Transverse colon (tissue), 4 donors: ENCODE measurements at regions not wholly inside any gene's neighbourhood (a gene's known extent, or its start where the extent isn't known, plus 50 kb on each side); places are given as distances from the start of the nearest gene placed in this dataset.

Source experiments
- DNase-seq: peaks from one replicate; pipeline ENCODE4 v3.0.0-alpha.2; 2019
- H3K27ac ChIP-seq, 4 donors: fragments of 200-600 bp; sonication (generic); 2 replicates each; pipeline ENCODE4 v1.5.1; 2016 to 2018; ENCODE audit warnings: inconsistent platforms in 4 of 4
- H3K27me3 ChIP-seq: fragments of 200-600 bp; sonication (generic); 2 replicates; pipeline ENCODE4 v1.5.1; 2017; ENCODE audit warnings: inconsistent platforms
- H3K36me3 ChIP-seq, 4 donors: fragments of 200-600 bp; sonication (generic); 2 replicates each; pipeline ENCODE4 v1.5.1; 2017 to 2019; ENCODE audit warnings: inconsistent platforms in 4 of 4
- H3K4me1 ChIP-seq, 4 donors: fragments of 200-600 bp; sonication (generic); 2 replicates each; pipeline ENCODE4 v1.5.1; 2017 to 2020; ENCODE audit warnings: inconsistent platforms in 4 of 4
- H3K4me3 ChIP-seq, 4 donors: fragments of 200-600 bp; sonication (generic); 1 replicate in 1 of 4; 2 replicates in 3 of 4; pipeline versions ENCODE4 v1.5.1 to v1.6.1; 2017 to 2019; ENCODE audit warnings: inconsistent platforms in 4 of 4
- H3K9me3 ChIP-seq, 2 donors: fragments of 200-600 bp; sonication (generic); 2 replicates each; pipeline ENCODE4 v1.5.1; 2017 to 2019; ENCODE audit warnings: inconsistent platforms in 2 of 2
- EP300 ChIP-seq: sonication (generic); formaldehyde crosslinking; IDR thresholded peaks from one replicate; pipeline ENCODE4 v1.6.1; 2017; ENCODE audit warnings: antibody characterized with exemption, low read depth
- POLR2A ChIP-seq: fragments of 450-650 bp; IDR thresholded peaks from one replicate; pipeline ENCODE4 v1.6.1; 2016; ENCODE audit warnings: antibody characterized with exemption, mild to moderate bottlenecking, moderate library complexity
- POLR2AphosphoS5 ChIP-seq, 3 donors: sonication (generic); formaldehyde crosslinking; IDR thresholded peaks; one replicate each; pipeline ENCODE4 v1.6.1; 2016; ENCODE audit warnings: antibody characterized with exemption in 3 of 3
- WGBS, 2 donors: methylation state at CpG; one replicate each; pipeline ENCODE4 v1.1.5; 2018; ENCODE audit warnings: low coverage in 1 of 2; 5-methylcytosine and 5-hydroxymethylcytosine counted together
- in situ Hi-C, 4 donors: fragments of 200-750 bp; cut with MboI; loops; one replicate each; pipeline versions ENCODE4 v1.15.0 to v1.15.1; 2017; ENCODE audit warnings: low sequenced_read_pairs in 3 of 4, low pct_ligation_motif_present in 1 of 4, low pct_unique_long_range_greater_than_20kb in 1 of 4
- intact Hi-C: fragments of 100-400 bp; cut with DNase I; formaldehyde crosslinking; loops from one replicate; pipeline ENCODE4 v1.15.1; 2023; ENCODE audit warnings: low total_unique reads
- TF ChIP-seq, protein P1 (sequence below), 5 experiments: fragments of 200-600 bp in 3 of 5; fragments of 450-650 bp in 2 of 5; sonication (generic) in 3 of 5; IDR thresholded peaks; 1 replicate in 2 of 5; 2 replicates in 3 of 5; pipeline ENCODE4 v1.5.1; 2016 to 2017; ENCODE audit warnings: antibody characterized with exemption in 5 of 5, inconsistent platforms in 3 of 5, mild to moderate bottlenecking in 2 of 5, moderate library complexity in 1 of 5

DNA sequence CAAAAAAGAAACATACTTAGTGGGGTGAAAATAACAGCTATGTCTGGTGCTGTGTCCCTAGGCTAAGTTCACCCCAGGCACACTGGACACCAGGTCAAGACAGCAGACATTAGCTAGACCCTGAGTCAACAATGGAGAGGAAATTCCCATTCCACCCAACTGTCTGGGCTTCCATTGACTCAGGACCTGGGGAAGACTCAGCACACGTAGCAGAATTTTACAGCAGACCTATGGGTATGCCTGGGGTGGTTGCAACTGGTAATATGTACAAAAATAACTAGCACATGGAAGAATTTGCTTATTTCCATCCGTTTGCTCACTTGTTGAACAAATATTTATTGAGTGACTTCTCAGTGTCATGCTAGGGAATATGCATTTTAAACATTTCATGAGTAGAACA, 117.0 kb downstream of the GAS1 start:
- Histone ChIP-seq H3K9me3 (no peaks in the 10 kb centered on the region), H3K27ac (no peak overlapping the region), H3K27me3 (no peaks in the 10 kb centered on the region), H3K4me1 (no peaks in the 10 kb centered on the region), H3K4me3 (no peak overlapping the region), H3K36me3 (no peaks in the 10 kb centered on the region)
- intact Hi-C loops (no loop called here), in situ Hi-C loops (no loop called here)
- no peak for DNase-seq
- WGBS, 2 donors, result 0 to 47% methylated on average over 1 to 2 of the region's 2 CpGs
- TF ChIP-seq POLR2A (no peak), EP300 (no peak), POLR2AphosphoS5 (IDR thresholded peaks at IDR 0.05) (no peak)
- TF ChIP-seq, protein P1, sequence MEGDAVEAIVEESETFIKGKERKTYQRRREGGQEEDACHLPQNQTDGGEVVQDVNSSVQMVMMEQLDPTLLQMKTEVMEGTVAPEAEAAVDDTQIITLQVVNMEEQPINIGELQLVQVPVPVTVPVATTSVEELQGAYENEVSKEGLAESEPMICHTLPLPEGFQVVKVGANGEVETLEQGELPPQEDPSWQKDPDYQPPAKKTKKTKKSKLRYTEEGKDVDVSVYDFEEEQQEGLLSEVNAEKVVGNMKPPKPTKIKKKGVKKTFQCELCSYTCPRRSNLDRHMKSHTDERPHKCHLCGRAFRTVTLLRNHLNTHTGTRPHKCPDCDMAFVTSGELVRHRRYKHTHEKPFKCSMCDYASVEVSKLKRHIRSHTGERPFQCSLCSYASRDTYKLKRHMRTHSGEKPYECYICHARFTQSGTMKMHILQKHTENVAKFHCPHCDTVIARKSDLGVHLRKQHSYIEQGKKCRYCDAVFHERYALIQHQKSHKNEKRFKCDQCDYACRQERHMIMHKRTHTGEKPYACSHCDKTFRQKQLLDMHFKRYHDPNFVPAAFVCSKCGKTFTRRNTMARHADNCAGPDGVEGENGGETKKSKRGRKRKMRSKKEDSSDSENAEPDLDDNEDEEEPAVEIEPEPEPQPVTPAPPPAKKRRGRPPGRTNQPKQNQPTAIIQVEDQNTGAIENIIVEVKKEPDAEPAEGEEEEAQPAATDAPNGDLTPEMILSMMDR (IDR thresholded peaks at IDR 0.05), result no peak

DNA sequence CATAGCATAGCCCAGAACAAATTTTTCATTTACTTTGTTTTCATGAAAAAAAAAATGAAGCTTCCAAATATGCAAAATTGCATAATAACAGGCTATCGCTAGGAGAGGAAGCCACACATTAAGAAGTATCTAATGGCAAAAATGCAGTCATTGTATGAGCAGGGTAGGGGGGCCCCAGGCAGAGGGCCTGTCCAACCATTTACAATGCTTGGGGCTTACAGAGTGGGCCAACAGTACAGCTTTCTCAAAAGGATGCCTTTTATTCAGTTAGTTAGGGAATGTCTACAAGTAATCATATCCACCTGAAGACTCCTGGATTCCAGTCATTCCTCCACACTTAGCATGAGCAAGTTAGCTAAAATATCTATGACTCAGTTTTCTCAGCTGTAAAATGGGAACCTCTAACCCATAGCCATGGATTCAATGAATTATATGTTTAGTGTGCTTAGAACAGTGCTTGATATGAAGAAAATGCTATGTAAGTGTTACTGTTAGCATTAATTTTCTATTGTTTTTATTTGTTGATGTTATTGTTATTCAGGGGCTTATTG, 117.7 kb downstream of the GAS1 start:
- intact Hi-C loops, result no loop called here
- no peaks in the 10 kb centered on the region for H3K36me3 ChIP-seq
- DNase-seq, result no peak
- no peaks in the 10 kb centered on the region for H3K27me3 ChIP-seq
- TF ChIP-seq POLR2A (no peak), EP300 (no peak), POLR2AphosphoS5 (IDR thresholded peaks at IDR 0.05) (no peak)
- TF ChIP-seq, protein P1 (IDR thresholded peaks at IDR 0.05), result no peak
- in situ Hi-C loops, result no loop called here
- H3K4me3 ChIP-seq, result no peak overlapping the region
- no peaks in the 10 kb centered on the region for H3K4me1 ChIP-seq
- H3K27ac ChIP-seq, result no peak overlapping the region
- 86 to 100% methylated on average over 1 of the region's 1 CpG for WGBS, 2 donors
- no peaks in the 10 kb centered on the region for H3K9me3 ChIP-seq

DNA sequence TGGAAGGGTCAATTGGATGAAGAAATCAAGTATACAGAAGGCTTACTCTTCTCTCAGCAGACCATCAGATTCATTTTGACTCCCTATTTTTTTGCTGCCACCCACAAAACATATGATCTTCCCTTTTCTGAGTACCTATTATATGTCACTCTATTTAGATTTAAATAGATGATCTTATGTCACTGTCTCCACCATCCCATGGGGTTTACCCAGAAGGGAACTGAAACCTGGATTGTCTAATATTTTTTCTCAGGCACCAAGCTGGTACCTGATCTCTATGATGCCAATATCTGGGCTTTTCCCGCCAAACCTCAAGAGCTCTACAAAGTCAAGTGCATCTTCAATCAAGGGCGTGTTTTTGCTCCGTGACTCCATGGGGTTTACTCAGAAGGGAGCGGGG, 118.7 kb downstream of the GAS1 start:
- Histone ChIP-seq H3K27ac (no peak overlapping the region), H3K27me3 (no peaks in the 10 kb centered on the region), H3K4me3 (no peak overlapping the region), H3K36me3 (no peaks in the 10 kb centered on the region), H3K9me3 (no peaks in the 10 kb centered on the region), H3K4me1 (no peaks in the 10 kb centered on the region)
- no peak for TF ChIP-seq EP300
- in situ Hi-C loops (no loop called here), intact Hi-C loops (no loop called here)
- 95 to 100% methylated on average over 3 to 4 of the region's 4 CpGs for WGBS, 2 donors
- DNase-seq, result no peak

DNA sequence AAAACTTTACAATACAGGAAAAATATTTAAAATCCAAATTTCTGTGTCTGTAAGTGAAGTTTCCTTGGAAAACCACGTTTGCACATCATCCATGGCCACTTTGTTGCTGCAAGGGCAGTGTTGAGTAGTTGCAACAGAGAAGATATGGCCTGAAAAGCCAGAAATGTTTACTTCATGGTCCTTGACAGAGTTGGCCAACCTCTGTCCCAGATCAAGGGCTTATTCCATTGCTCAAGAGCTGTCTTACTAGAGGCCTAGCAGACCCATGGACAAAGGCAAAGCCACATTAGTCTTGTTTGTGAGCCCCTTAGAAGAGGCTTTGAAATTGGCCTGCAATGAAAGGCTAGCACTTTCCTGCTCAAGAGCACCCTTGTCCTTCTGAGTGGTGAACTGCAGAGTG, 119.4 kb downstream of the GAS1 start:
- whole genome bisulfite sequencing, 2 donors, result 18 to 20% methylated on average over 1 of the region's 1 CpG
- Histone ChIP-seq H3K4me3 (no peak overlapping the region), H3K4me1 (no peaks in the 10 kb centered on the region), H3K27me3 (no peaks in the 10 kb centered on the region), H3K27ac (no peak overlapping the region), H3K9me3 (no peaks in the 10 kb centered on the region), H3K36me3 (no peaks in the 10 kb centered on the region)
- no peak for DNase-seq
- intact Hi-C loops (no loop called here), in situ Hi-C loops (no loop called here)
- TF ChIP-seq POLR2A (no peak), POLR2AphosphoS5 (IDR thresholded peaks at IDR 0.05) (peak in 1 of 3 donors; percentile 15)

DNA sequence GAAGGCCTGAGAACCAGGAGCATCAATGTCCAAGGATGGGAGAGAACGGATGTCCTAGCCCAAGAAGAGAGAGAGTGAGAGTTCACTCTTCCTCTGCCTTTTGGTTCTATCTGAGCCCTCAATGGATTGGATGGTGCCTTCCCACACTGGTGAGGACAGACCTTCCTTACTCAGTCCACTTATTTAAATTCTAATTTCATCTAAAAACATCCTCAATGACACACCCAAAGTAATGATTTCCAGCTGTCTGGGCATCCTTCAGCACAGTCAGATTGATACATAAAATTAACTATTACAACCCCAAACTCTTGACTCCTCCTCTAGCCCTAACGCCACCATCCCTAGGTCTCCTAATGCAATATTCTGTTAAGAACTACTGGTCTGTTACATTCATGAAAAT, 122.0 kb downstream of the GAS1 start:
- Histone ChIP-seq H3K27ac (no peak overlapping the region), H3K36me3 (no peaks in the 10 kb centered on the region), H3K27me3 (no peaks in the 10 kb centered on the region), H3K4me1 (no peaks in the 10 kb centered on the region), H3K4me3 (no peak overlapping the region), H3K9me3 (no peaks in the 10 kb centered on the region)
- in situ Hi-C loops (no loop called here), intact Hi-C loops (no loop called here)
- no peak for DNase-seq
- TF ChIP-seq EP300 (no peak), POLR2AphosphoS5 (IDR thresholded peaks at IDR 0.05) (no peak), POLR2A (no peak)
- TF ChIP-seq, protein P1 (IDR thresholded peaks at IDR 0.05), result no peak
- WGBS, 2 donors, result 76 to 90% methylated on average over 2 of the region's 2 CpGs
